MM.1S (cell line): ENCODE measurements at regions not wholly inside any gene's neighbourhood (a gene's known extent, or its start where the extent isn't known, plus 50 kb on each side); places are given as distances from the start of the nearest gene placed in this dataset.

Source experiments
- DNase-seq: peaks from one replicate; pipeline ENCODE4 v3.0.0-alpha.2; 2015
- H2AFZ ChIP-seq: fragments of 300-600 bp; sonication (generic); 2 replicates; pipeline ENCODE4 v1.6.0; 2016; ENCODE audit warnings: antibody characterized with exemption, low read length
- H3F3A ChIP-seq: fragments of 300-600 bp; sonication (generic); 2 replicates; pipeline ENCODE4 v1.6.1; 2016; ENCODE audit warnings: mild to moderate bottlenecking, antibody characterized with exemption, low read length, moderate library complexity, mixed read lengths; ENCODE audit not compliant: insufficient read depth
- H3K27ac ChIP-seq: fragments of 300-600 bp; sonication (generic); 2 replicates; pipeline ENCODE4 v1.5.1; 2016; ENCODE audit warnings: mild to moderate bottlenecking, low read length
- H3K27me3 ChIP-seq: fragments of 300-600 bp; sonication (generic); replicated peaks from 2 replicates; pipeline ENCODE4 v1.6.0; 2016; ENCODE audit warnings: low read length; ENCODE audit not compliant: insufficient read depth
- H3K36me3 ChIP-seq: fragments of 300-600 bp; sonication (generic); replicated peaks from 2 replicates; pipeline ENCODE4 v1.6.1; 2016; ENCODE audit warnings: mild to moderate bottlenecking, low read length, mixed read lengths; ENCODE audit not compliant: insufficient read depth
- H3K4me1 ChIP-seq: fragments of 300-600 bp; sonication (generic); 2 replicates; pipeline ENCODE4 v1.6.1; 2016; ENCODE audit warnings: low read length, mixed read lengths
- H3K4me2 ChIP-seq: fragments of 300-600 bp; sonication (generic); 2 replicates; pipeline ENCODE4 v1.6.0; 2016; ENCODE audit warnings: low read depth, low read length
- H3K4me3 ChIP-seq: fragments of 300-600 bp; sonication (generic); 2 replicates; pipeline ENCODE4 v1.5.1; 2016; ENCODE audit warnings: low read length, mixed read lengths
- H3K79me2 ChIP-seq: fragments of 300-600 bp; sonication (generic); 2 replicates; pipeline ENCODE4 v1.6.1; 2016; ENCODE audit warnings: mixed run types, low read length, mixed read lengths
- H3K9ac ChIP-seq: fragments of 300-600 bp; sonication (generic); 2 replicates; pipeline ENCODE4 v1.6.1; 2016; ENCODE audit warnings: low read length, mixed read lengths
- H3K9me2 ChIP-seq: fragments of 300-600 bp; sonication (generic); replicated peaks from 2 replicates; pipeline ENCODE4 v1.6.1; 2016; ENCODE audit warnings: mild to moderate bottlenecking, low read length, mixed read lengths; ENCODE audit not compliant: insufficient read depth
- H3K9me3 ChIP-seq: fragments of 300-600 bp; sonication (generic); replicated peaks from 2 replicates; pipeline ENCODE4 v1.6.1; 2016; ENCODE audit warnings: mild to moderate bottlenecking, low read length, mixed read lengths; ENCODE audit not compliant: insufficient read depth
- H4K20me1 ChIP-seq: fragments of 300-600 bp; sonication (generic); 2 replicates; pipeline ENCODE4 v1.6.1; 2016; ENCODE audit warnings: mild to moderate bottlenecking, low read length, moderate library complexity, mixed read lengths; ENCODE audit not compliant: insufficient read depth
- EZH2 ChIP-seq: fragments of 300-600 bp; sonication (generic); optimal IDR thresholded peaks from 2 replicates; pipeline ENCODE3; 2017; ENCODE audit warnings: low read depth, mild to moderate bottlenecking, antibody characterized with exemption, low read length, mixed read lengths
- EZH2phosphoT487 ChIP-seq: fragments of 300-600 bp; sonication (generic); IDR thresholded peaks from 2 replicates; pipeline ENCODE4 v1.6.1; 2018; ENCODE audit warnings: antibody characterized with exemption, low read length
- TF ChIP-seq, protein P1 (sequence below): fragments of 300-600 bp; sonication (generic); IDR thresholded peaks from 2 replicates; pipeline ENCODE4 v1.5.1; 2016; ENCODE audit warnings: antibody characterized with exemption, low read length, mixed read lengths

DNA sequence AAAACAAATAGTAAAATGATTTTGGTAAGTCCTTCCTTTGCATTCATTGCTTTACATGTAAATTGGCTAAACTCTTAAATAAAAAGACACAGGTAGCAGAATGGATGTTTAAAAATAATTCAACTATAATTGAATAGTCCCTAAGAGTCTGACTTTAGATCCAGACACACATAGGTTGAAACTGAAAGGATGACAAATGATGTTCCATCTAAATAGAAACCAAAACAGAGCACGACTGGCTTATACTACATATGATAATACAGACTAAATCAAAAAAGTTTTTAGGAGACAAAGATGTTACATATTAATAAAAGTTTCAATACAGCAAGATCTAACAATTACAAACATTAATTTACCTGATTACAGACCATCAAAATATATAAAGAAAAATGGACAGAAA lies 2055.1 kb upstream of the WWC1 start:
- H3K27me3 ChIP-seq, result no peaks in the 10 kb centered on the region
- H3K27ac ChIP-seq, result peak overlapping the region; percentile 26; the same call in 1 of the 2 replicates
- no peak overlapping the region for H3K9ac ChIP-seq
- H4K20me1 ChIP-seq, result no peaks in the 10 kb centered on the region
- no peaks in the 10 kb centered on the region for H3K9me3 ChIP-seq
- peak overlapping the region; percentile 40; the same call in 1 of the 2 replicates for H2AFZ ChIP-seq
- H3K79me2 ChIP-seq, result no peaks in the 10 kb centered on the region
- no peaks in the 10 kb centered on the region for H3K9me2 ChIP-seq
- TF ChIP-seq EZH2phosphoT487, result no peak
- no peak for TF ChIP-seq EZH2
- TF ChIP-seq, protein P1, sequence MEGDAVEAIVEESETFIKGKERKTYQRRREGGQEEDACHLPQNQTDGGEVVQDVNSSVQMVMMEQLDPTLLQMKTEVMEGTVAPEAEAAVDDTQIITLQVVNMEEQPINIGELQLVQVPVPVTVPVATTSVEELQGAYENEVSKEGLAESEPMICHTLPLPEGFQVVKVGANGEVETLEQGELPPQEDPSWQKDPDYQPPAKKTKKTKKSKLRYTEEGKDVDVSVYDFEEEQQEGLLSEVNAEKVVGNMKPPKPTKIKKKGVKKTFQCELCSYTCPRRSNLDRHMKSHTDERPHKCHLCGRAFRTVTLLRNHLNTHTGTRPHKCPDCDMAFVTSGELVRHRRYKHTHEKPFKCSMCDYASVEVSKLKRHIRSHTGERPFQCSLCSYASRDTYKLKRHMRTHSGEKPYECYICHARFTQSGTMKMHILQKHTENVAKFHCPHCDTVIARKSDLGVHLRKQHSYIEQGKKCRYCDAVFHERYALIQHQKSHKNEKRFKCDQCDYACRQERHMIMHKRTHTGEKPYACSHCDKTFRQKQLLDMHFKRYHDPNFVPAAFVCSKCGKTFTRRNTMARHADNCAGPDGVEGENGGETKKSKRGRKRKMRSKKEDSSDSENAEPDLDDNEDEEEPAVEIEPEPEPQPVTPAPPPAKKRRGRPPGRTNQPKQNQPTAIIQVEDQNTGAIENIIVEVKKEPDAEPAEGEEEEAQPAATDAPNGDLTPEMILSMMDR, result no peak
- peak overlapping the region; percentile 66 for H3K4me2 ChIP-seq
- peak overlapping the region; percentile 33; the same call in 1 of the 2 replicates for H3K4me3 ChIP-seq
- H3F3A ChIP-seq, result 0 out of 2 replicates have a peak, but pooled peaks cover 5% of the 10 kb centered on the region
- H3K4me1 ChIP-seq, result peaks cover 15% of the 10 kb centered on the region
- DNase-seq, result peak; percentile 75
- H3K36me3 ChIP-seq, result no peaks in the 10 kb centered on the region

DNA sequence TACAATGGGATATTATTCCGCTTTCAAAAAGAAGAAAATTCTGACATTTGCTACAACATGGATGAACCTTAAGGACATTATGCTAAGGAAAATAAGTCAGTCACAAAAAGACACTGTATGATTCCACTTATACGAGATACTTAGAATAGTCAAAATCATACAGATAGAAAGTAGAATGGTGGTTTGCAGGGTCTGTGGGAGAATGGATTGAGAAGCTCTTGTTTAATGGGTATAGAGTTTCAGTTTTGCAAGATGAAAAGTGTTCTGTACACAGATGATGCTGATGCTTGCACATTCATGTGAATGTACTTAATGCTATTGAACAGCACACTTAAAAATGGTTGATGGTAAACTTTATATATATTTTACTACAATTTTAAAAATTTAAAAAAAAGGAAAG lies 2050.7 kb upstream of the WWC1 start:
- Histone ChIP-seq H3F3A (0 out of 2 replicates have a peak, but pooled peaks cover 5% of the 10 kb centered on the region), H3K27ac (no peak overlapping the region), H3K4me3 (no peak overlapping the region), H3K4me1 (peaks cover 15% of the 10 kb centered on the region), H4K20me1 (no peaks in the 10 kb centered on the region), H3K4me2 (peak overlapping the region; percentile 23; the same call in 1 of the 2 replicates), H3K9ac (no peak overlapping the region), H2AFZ (no peak overlapping the region), H3K27me3 (no peaks in the 10 kb centered on the region), H3K9me2 (no peaks in the 10 kb centered on the region), H3K36me3 (no peaks in the 10 kb centered on the region), H3K9me3 (no peaks in the 10 kb centered on the region), H3K79me2 (no peaks in the 10 kb centered on the region)
- DNase-seq, result peak; percentile 65
- TF ChIP-seq EZH2 (no peak), EZH2phosphoT487 (no peak)
- TF ChIP-seq, protein P1, result no peak

DNA sequence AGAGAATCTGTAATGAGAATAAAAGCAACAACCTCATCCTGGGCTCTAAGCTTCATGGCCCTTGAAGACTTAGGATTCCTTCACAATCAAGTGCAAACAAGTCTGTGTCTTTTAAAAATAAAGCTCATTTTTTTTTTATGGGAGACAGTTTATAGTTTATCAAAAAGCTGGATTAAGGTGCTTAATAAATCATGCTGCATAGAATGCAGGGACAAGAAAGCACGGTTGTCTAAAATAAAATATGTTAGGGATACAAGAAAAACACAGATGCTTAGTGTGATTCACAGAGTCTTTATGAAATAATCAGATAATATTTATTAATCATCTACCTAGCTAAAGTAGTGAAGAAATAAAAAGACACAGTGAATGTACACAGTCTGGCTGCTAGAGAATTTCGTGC lies 2045.9 kb upstream of the WWC1 start:
- Histone ChIP-seq H3K9ac (no peak overlapping the region), H3K9me3 (no peaks in the 10 kb centered on the region), H3K4me2 (no peak overlapping the region), H3F3A (0 out of 2 replicates have a peak, but pooled peaks cover 5% of the 10 kb centered on the region), H3K79me2 (no peaks in the 10 kb centered on the region), H4K20me1 (no peaks in the 10 kb centered on the region), H3K4me1 (peaks cover 2% of the 10 kb centered on the region; the same call in 1 of the 2 replicates), H3K27ac (no peak overlapping the region), H2AFZ (no peak overlapping the region), H3K4me3 (no peak overlapping the region), H3K27me3 (no peaks in the 10 kb centered on the region), H3K9me2 (no peaks in the 10 kb centered on the region), H3K36me3 (no peaks in the 10 kb centered on the region)
- TF ChIP-seq, protein P1, result no peak
- no peak for TF ChIP-seq EZH2phosphoT487
- DNase-seq, result no peak
